ENCODE measurements at regions not wholly inside any gene's neighbourhood (a gene's known extent, or its start where the extent isn't known, plus 50 kb on each side); places are given as distances from the start of the nearest gene placed in this dataset.

GRCh38 chr13:91284335-91284734 lies 63.2 kb upstream of the MIR17HG start:
- no peak overlapping the region for H3K27ac Mint-ChIP-seq
- no peaks in the 10 kb centered on the region for H3K4me1 Mint-ChIP-seq
- no peak for DNase-seq
- no peaks in the 10 kb centered on the region for H3K9me3 ChIP-seq (ENCODE audit: control insufficient read depth, low read length, poor library complexity, severe bottlenecking)
- no peaks in the 10 kb centered on the region for H3K36me3 Mint-ChIP-seq (ENCODE audit: low read depth)
- no peak for ATAC-seq
- peaks cover 32% of the 10 kb centered on the region for H3K27me3 Mint-ChIP-seq
- no peak overlapping the region for H3K4me3 Mint-ChIP-seq

GRCh38 chr13:91286317-91286716 lies 61.2 kb upstream of the MIR17HG start:
- peaks cover 36% of the 10 kb centered on the region for H3K27me3 Mint-ChIP-seq
- no peaks in the 10 kb centered on the region for H3K36me3 Mint-ChIP-seq (ENCODE audit: low read depth)
- no peak for DNase-seq
- H3K4me3 Mint-ChIP-seq: no peak overlapping the region
- H3K4me1 Mint-ChIP-seq: no peaks in the 10 kb centered on the region
- no peak overlapping the region for H3K27ac Mint-ChIP-seq
- no peaks in the 10 kb centered on the region for H3K9me3 ChIP-seq (ENCODE audit: control insufficient read depth, low read length, poor library complexity, severe bottlenecking)
- ATAC-seq: no peak

GRCh38 chr13:91291078-91291477 lies 56.4 kb upstream of the MIR17HG start:
- no peaks in the 10 kb centered on the region for H3K4me1 Mint-ChIP-seq
- H3K27me3 Mint-ChIP-seq: peaks cover 28% of the 10 kb centered on the region
- no peaks in the 10 kb centered on the region for H3K36me3 Mint-ChIP-seq (ENCODE audit: low read depth)
- no peak overlapping the region for H3K4me3 Mint-ChIP-seq
- no peak for DNase-seq
- ATAC-seq: no peak
- H3K27ac Mint-ChIP-seq: no peak overlapping the region
- H3K9me3 ChIP-seq (ENCODE audit: control insufficient read depth, low read length, poor library complexity, severe bottlenecking): no peaks in the 10 kb centered on the region

- ATAC-seq (no peak), DNase-seq (no peak)
- Mint-ChIP-seq H3K4me3 (no peak overlapping the region), H3K36me3 (ENCODE audit: low read depth) (no peaks in the 10 kb centered on the region), H3K27me3 (peaks cover 34% of the 10 kb centered on the region), H3K4me1 (no peaks in the 10 kb centered on the region), H3K27ac (no peak overlapping the region)
- no peaks in the 10 kb centered on the region for H3K9me3 ChIP-seq (ENCODE audit: control insufficient read depth, low read length, poor library complexity, severe bottlenecking)
These were observed 54.8 kb upstream of the MIR17HG start for GRCh38 chr13:91292630-91293221.

GRCh38 chr13:91295712-91296410 lies 51.6 kb upstream of the MIR17HG start:
- DNase-seq (no peak), ATAC-seq (no peak)
- H3K9me3 ChIP-seq (ENCODE audit: control insufficient read depth, low read length, poor library complexity, severe bottlenecking): no peaks in the 10 kb centered on the region
- no peak overlapping the region for H3K27ac Mint-ChIP-seq
- no peaks in the 10 kb centered on the region for H3K4me1 Mint-ChIP-seq
- H3K4me3 Mint-ChIP-seq: no peak overlapping the region
- peaks cover 38% of the 10 kb centered on the region for H3K27me3 Mint-ChIP-seq
- H3K36me3 Mint-ChIP-seq (ENCODE audit: low read depth): no peaks in the 10 kb centered on the region

- Mint-ChIP-seq H3K27me3 (peaks cover 31% of the 10 kb centered on the region), H3K4me1 (no peaks in the 10 kb centered on the region), H3K27ac (no peak overlapping the region), H3K36me3 (ENCODE audit: low read depth) (no peaks in the 10 kb centered on the region), H3K4me3 (no peak overlapping the region)
- DNase-seq (no peak), ATAC-seq (no peak)
- H3K9me3 ChIP-seq (ENCODE audit: control insufficient read depth, low read length, poor library complexity, severe bottlenecking): no peaks in the 10 kb centered on the region
These were observed 50.0 kb upstream of the MIR17HG start for GRCh38 chr13:91297503-91297902.

Measured in T-helper 17 cell (primary cell).